DMS53 (cell line): ENCODE measurements at regions not wholly inside any gene's neighbourhood (a gene's known extent, or its start where the extent isn't known, plus 50 kb on each side); places are given as distances from the start of the nearest gene placed in this dataset.
"Not testable (repeated sequence)": the region's sequence is repeated elsewhere in the genome, so short reads cannot be mapped to it uniquely, and the experiment has no call there.

Experiments used
- DNase-seq: peaks from one replicate; lab custom pipeline; 2025; lab: John Stamatoyannopoulos, UW

DNA sequence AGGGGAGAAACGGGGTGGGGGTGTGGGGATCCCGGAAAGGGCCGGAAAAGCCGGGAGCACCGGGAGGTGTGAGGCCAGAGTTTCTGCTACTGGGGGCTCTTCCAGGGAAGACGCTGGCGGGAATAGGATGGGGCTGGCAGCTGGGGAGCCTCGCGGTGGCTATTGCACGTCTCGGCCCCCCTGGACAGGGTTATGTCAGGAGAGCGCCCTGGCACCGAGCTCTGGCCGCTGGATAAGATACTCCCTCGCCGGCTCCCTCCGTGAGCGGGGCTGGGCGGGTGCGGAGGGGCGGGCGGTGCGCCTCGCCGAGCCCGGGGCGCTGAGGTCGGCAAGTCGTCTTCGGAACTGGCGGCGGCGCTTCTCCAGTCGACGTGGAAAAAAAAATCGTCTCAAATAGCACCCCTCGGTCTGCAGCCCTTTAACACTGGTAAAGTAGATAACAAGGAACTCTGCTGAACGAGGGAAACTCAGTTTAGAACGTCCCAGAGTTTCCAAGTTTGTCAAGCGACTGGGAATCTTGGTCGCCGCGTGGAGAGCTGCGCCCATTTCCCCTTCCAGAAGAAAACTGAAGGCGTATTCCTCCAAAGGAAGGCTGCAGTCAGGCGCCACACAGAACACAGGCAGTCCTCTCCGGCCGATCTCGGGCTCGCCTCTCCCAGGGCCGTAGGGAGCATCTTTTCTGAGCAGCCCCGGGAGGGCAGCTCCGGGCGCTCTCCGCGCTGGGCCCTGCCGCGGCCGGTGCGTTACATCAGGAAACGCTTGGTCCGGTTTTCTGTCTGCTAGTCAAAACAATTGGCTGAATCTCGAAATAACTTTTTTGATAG, 115.1 kb downstream of the KCNRG start:
- DNase-seq, result peak; percentile 53

DNA sequence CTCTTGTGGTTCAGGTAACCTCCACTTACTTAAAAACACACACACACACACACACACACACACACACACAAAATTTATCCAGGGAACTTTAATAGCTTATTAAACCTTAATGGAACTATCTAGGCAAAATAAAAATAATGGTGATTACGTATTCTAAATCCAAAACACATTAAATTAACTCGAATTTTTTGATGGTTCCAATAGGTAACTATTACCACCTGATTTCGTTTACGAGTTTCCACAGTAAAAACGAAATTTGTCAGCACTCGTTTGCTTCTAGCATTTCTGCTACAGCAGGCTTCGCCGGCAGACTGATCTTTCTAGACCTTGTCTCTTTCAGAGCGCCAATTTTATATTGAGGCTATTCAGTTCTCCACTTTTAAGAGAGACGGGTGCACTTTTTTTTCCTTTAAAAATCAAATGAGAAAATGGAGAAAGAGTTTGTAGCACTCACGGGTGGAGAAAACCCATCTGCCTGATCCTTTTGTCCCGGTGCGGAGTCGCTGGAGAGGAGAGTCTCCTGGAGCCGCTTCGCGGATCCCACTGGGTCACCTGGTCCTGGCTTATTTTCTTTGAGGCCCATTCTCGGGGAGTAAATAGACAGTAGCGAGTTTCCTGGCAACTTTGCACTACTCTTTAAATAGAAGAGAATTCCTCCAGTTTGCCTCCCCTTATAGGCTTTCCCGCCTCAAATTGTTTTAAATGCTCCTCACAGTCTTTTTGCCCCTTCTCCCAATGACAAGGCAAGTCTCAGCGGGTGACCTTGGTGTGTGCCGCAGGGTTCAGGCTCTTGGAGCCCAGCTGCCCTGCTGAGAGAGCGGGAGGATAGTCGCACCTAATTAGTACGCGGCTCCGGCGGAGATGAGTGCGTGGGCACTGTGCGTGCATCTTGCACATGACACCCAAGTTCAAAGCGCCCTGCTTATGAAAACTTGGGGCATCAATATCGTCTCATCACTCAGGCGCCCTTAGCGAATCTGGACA, 117.0 kb downstream of the KCNRG start:
- no peak for DNase-seq

GRCh38 chr13:50132904-50133357, 117.7 kb downstream of the KCNRG start:
- no peak for DNase-seq

- DNase-seq, result no peak
Measured at GRCh38 chr13:50133358-50133953, 118.2 kb downstream of the KCNRG start.

GRCh38 chr13:50136226-50136625, 121.0 kb downstream of the KCNRG start:
- DNase-seq, result no peak

DNA sequence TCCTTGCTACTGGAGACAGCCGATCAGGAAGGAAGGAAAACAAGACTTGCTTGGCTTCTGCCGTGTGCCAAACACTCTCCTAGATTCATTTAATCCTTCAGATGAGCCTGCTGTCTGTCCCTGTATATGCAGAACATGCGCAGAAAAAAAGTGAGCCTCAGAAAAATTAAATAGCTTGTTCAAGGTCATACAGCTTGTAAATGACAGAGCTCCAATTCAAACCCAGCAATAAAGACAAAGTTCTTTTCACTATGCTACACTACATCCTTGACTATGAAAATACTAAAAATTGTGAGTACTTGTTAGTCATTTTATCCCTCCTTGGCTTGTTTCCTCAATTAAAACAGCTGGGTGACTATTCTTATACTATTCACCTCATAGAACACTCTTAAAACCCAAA, 121.4 kb downstream of the KCNRG start:
- DNase-seq, result no peak

- DNase-seq, result not testable (repeated sequence)
Measured at GRCh38 chr13:50139435-50139934, 124.2 kb downstream of the KCNRG start.

DNA sequence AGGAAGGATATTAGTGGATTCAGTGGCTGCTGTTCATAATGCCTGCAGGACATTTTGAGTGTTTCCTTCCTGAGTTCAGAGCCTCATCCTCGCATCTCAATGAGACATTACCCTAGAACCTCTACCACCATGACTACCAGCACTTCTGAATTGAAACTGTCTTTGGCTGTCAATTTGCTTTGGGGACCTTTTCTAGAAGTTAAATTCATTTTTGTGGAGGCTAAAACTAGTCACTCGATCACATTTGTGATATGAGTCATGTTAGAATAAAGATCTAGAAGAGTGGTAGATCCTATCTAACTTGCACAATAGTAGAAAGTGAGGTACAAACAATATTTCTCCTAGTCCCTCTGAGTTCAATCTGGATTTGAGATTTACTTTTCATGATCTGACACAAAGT, 124.9 kb downstream of the KCNRG start:
- DNase-seq, result no peak

DNA sequence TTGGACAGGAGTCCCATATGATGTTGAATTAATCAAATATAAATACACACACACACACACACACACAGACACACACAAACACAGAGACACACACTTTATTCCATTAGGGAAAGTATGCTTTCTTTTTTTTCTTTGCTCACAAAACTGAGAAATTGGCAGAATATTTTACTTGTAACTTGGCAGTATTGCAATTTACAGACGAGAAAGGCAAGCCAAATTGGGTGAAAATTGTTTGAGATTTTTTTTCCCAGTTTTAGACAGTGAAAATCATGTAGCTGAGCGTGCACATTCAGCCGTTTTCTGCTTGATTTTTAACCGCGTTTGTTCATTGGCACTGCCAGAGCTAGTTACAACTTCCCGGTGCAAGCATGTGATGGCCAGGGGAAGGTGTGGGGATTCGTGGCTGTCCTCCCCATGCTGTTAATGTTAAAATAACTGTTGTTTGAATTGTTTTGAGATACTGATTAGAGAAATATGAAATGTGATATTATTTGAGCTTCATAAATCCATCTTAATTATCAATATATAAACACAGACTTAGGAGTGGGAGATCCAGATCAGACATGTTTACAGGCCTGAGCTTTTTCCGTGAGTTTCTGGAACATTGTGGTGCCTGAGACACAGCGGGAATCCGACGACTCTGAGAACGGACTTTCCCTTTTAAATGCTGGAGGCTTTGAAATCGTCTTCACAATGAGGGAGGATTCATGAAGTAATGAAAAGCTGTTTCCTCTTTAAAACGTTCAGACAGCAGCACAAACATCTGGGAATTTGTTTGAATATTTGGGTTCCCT, 125.5 kb downstream of the KCNRG start:
- no peak for DNase-seq

DNA sequence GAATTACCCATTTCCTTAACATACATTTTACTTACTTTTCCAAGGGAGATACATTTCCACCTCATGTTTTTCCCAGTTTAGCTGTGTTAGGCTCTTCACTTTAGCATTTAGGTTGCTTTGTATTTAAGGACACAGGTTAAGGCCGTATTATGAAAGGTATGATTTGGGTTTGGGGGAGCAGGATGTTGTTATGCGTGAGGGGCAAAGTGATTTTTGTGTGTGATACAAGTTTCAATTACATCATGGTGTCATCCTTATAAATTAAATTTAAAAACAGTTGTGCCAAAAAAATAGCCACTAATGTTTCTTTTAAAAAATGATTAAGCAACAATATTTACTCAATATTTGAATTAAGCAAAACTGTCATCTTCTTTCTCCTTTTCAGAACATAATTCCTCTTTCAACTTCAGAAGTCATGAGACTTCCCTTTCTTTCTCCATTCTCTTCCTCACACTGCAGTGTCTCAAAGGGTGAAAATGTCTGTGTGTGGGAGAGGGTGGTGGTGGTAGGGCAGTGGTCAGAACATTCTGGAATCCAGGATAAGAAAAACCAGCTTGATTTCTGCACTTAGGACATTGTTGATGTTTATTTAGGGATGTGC, 126.2 kb downstream of the KCNRG start:
- DNase-seq, result no peak

- DNase-seq, result no peak
Measured at GRCh38 chr13:50144246-50145160, 129.3 kb downstream of the KCNRG start.

- no peak for DNase-seq
Measured at GRCh38 chr13:50149214-50149613, 134.0 kb downstream of the KCNRG start.

- no peak for DNase-seq
Measured at GRCh38 chr13:50149932-50150331, 134.7 kb downstream of the KCNRG start.

DNA sequence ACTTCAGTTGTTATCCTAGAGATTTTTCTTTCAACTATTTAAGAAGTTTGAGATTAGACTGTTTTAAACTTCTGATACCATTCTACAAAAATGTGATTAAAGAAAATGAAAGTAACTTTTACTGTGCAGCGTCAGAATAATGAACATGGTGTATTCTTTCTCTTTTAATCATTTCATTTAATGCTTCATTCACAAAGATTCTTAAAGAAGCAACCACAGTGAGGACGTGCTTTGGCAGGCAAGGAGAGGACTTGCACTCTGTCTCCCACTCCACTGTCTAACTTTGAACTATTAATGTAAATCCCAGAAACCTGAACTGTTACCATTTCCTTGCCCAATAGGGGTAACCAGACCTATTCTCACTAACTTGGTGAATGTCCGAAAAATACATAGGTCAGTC, 137.0 kb downstream of the KCNRG start:
- DNase-seq, result no peak

DNA sequence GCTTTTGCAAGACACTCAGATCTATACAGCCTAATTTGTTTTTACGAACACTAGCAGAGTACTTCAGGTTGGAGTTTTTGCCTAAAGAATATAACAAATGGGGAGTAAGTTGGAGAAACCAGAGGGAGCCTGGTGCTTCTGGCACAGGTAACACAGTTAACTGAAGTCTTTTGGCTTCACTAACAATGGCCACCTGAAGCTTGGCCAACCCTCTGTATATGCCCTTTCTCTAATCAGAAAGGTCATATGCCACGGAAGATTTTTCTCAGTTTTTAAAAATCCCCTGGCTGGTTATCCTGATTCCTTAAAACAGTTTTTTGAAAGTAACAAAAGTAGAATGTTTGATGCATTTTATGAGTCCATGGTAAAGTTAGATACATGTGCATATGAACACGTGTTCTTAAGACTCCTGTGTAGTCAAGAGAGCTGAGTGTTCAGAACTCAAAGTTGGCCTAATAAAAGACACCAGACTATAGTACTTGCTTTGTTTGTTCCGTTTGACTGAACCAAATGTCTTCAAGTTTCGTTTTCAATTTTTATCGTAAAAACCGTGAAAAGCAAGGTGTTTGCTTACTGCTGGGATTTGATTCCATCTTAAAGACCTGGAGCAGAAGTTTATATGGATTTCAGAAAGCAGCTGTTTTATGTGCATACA, 137.5 kb downstream of the KCNRG start:
- no peak for DNase-seq

GRCh38 chr13:50153401-50153800, 138.2 kb downstream of the KCNRG start:
- no peak for DNase-seq

DNA sequence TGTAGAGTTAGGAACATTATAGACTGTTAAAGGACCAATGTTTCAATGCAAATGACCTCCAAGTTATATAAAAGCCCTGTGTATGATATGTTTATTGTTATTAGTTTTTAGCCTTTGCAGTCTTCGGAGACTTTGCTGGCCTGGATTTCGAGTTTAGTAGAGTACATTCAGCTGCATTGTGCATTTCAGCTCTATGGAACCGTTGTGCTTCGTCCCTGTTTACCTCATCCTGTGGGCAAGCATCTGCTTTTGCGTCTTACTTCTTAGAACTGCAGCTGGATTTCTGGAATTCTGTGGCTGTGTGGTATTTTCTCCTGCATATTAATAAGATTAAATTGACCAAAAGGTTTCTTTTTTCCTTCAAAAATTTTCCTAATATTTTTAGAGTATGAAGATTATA, 138.6 kb downstream of the KCNRG start:
- DNase-seq, result no peak

- no peak for DNase-seq
Measured at GRCh38 chr13:50154697-50155096, 139.5 kb downstream of the KCNRG start.

DNA sequence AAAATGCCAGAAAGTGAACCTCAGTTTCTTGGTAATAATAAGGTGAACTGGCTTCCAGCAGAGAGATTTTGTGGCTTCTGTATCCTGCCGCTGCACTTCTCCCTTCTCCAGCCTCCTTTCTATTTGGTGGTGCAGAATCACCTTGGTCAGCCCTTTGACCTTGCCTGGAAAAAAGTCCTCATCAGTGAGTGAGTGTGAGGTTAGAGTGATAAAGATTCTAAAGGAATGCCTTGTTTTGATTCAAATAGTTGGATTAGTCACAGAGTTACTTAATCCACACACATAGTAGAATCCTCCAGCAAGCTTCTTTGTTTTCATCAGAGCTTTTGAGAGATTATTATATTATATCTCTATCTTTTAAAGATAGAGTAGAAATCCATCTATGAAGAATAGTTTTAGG, 140.9 kb downstream of the KCNRG start:
- no peak for DNase-seq
